Mesothelial cell of epicardium (in vitro differentiated cells): ENCODE measurements at regions not wholly inside any gene's neighbourhood (a gene's known extent, or its start where the extent isn't known, plus 50 kb on each side); places are given as distances from the start of the nearest gene placed in this dataset.

Experiments used
- DNase-seq, 2 experiments: peaks; one replicate each; pipeline ENCODE4 v3.0.0; 2021; ENCODE audit warnings: low spot score in 2 of 2; ENCODE audit not compliant: unreplicated experiment in 2 of 2
- H3K27ac Mint-ChIP-seq: 2 replicates; pipeline ENCODE4 v1.8.0; 2021; ENCODE audit warnings: mixed read lengths
- H3K27me3 Mint-ChIP-seq: 2 replicates; pipeline ENCODE4 v1.8.0; 2021; ENCODE audit warnings: low read depth, mixed read lengths
- H3K36me3 Mint-ChIP-seq: 2 replicates; pipeline ENCODE4 v1.8.0; 2021; ENCODE audit warnings: mixed read lengths
- H3K4me1 Mint-ChIP-seq: 2 replicates; pipeline ENCODE4 v1.8.0; 2021; ENCODE audit warnings: mixed read lengths
- H3K4me3 Mint-ChIP-seq: 2 replicates; pipeline ENCODE4 v1.8.0; 2021; ENCODE audit warnings: mild to moderate bottlenecking, moderate library complexity, mixed read lengths
- H3K9me3 Mint-ChIP-seq: 2 replicates; pipeline ENCODE4 v1.8.0; 2021; ENCODE audit warnings: mixed read lengths
- CTCF ChIP-seq: fragments of 200-600 bp; sonication (generic); IDR thresholded peaks from one replicate; pipeline ENCODE4 v1.5.0; 2021; ENCODE audit warnings: antibody characterized with exemption; ENCODE audit not compliant: unreplicated experiment

GRCh38 chr1:163771637-163772036 lies 449.9 kb downstream of the NUF2 start:
- Mint-ChIP-seq H3K4me3 (no peak overlapping the region), H3K36me3 (no peaks in the 10 kb centered on the region), H3K27me3 (no peaks in the 10 kb centered on the region)

GRCh38 chr1:163772246-163772645 lies 450.5 kb downstream of the NUF2 start:
- no peaks in the 10 kb centered on the region for H3K27me3 Mint-ChIP-seq
- no peaks in the 10 kb centered on the region for H3K36me3 Mint-ChIP-seq
- no peak for TF ChIP-seq CTCF
- peak overlapping the region; percentile 76 for H3K27ac Mint-ChIP-seq
- H3K9me3 Mint-ChIP-seq: no peaks in the 10 kb centered on the region
- peaks cover 92% of the 10 kb centered on the region for H3K4me1 Mint-ChIP-seq
- DNase-seq: no peak
- no peak overlapping the region for H3K4me3 Mint-ChIP-seq

More at GRCh38 chr1:163771637-163772036, 449.9 kb downstream of the NUF2 start:
- Mint-ChIP-seq H3K9me3 (no peaks in the 10 kb centered on the region), H3K27ac (peak overlapping the region; percentile 76), H3K4me1 (peaks cover 95% of the 10 kb centered on the region)
- DNase-seq: no peak
- no peak for TF ChIP-seq CTCF

- H3K36me3 Mint-ChIP-seq: peaks cover 6% of the 10 kb centered on the region
- no peak overlapping the region for H3K4me3 Mint-ChIP-seq
- H3K27me3 Mint-ChIP-seq: no peaks in the 10 kb centered on the region
- H3K9me3 Mint-ChIP-seq: peaks cover 6% of the 10 kb centered on the region
- no peak for TF ChIP-seq CTCF
- H3K4me1 Mint-ChIP-seq: peaks cover 81% of the 10 kb centered on the region
- H3K27ac Mint-ChIP-seq: peak overlapping the region; percentile 75
- DNase-seq: no peak
These were observed 451.6 kb downstream of the NUF2 start for GRCh38 chr1:163773396-163773795.

- Mint-ChIP-seq H3K27me3 (no peaks in the 10 kb centered on the region), H3K36me3 (peaks cover 12% of the 10 kb centered on the region), H3K4me3 (no peak overlapping the region), H3K4me1 (peaks cover 70% of the 10 kb centered on the region), H3K27ac (peak overlapping the region; percentile 96), H3K9me3 (peaks cover 13% of the 10 kb centered on the region)
- no peak for TF ChIP-seq CTCF
- DNase-seq: no peak
These were observed 452.7 kb downstream of the NUF2 start for GRCh38 chr1:163774401-163774945.

GRCh38 chr1:163774978-163775620 lies 453.3 kb downstream of the NUF2 start:
- TF ChIP-seq CTCF: no peak
- no peak for DNase-seq
- H3K27me3 Mint-ChIP-seq: no peaks in the 10 kb centered on the region
- peaks cover 13% of the 10 kb centered on the region for H3K9me3 Mint-ChIP-seq
- H3K36me3 Mint-ChIP-seq: peaks cover 12% of the 10 kb centered on the region
- peaks cover 64% of the 10 kb centered on the region for H3K4me1 Mint-ChIP-seq
- H3K27ac Mint-ChIP-seq: peak overlapping the region; percentile 99
- no peak overlapping the region for H3K4me3 Mint-ChIP-seq
